SK-N-SH (cell line): ENCODE measurements at regions not wholly inside any gene's neighbourhood (a gene's known extent, or its start where the extent isn't known, plus 50 kb on each side); places are given as distances from the start of the nearest gene placed in this dataset.
A peak's percentile ranks its signal among the peaks of the same experiment; 100 is the strongest.

Experiments used
- CTCF ChIA-PET: fragments of 300-600, 350-600 bp; formaldehyde crosslinking; extraction: SDS; loops from one replicate; lab custom pipeline; 2021; lab: Yijun Ruan, JAX
- POLR2A ChIA-PET: fragments of 350-600 bp; sonication (Branson Sonifier 250); formaldehyde crosslinking; extraction: SDS; loops from one replicate; lab custom pipeline; 2020; ENCODE audit warnings: antibody characterized with exemption, inconsistent platforms; lab: Yijun Ruan, JAX
- DNase-seq: peaks from one replicate; pipeline ENCODE4 v3.0.0; 2012
- H2AFZ ChIP-seq: fragments of 200-600 bp; sonication (generic); 2 replicates; pipeline ENCODE4 v1.8.1; 2016; ENCODE audit warnings: antibody characterized with exemption, mild to moderate bottlenecking, low read depth
- H3F3A ChIP-seq: fragments of 200-600 bp; sonication (generic); replicated peaks from 2 replicates; pipeline ENCODE3; 2016; ENCODE audit warnings: antibody characterized with exemption, mild to moderate bottlenecking; ENCODE audit not compliant: insufficient read depth
- H3K27ac ChIP-seq, 2 experiments: fragments of 200-500 bp in 1 of 2; fragments of 200-600 bp in 1 of 2; sonication (Bioruptor generic) in 1 of 2; sonication (generic), shearing (Covaris generic) in 1 of 2; 2 replicates each; pipeline versions ENCODE4 v1.5.1 to v1.6.1; 2014 to 2016; ENCODE audit warnings: low read depth in 2 of 2, inconsistent platforms in 1 of 2, low read length in 1 of 2, mild to moderate bottlenecking in 1 of 2, mixed read lengths in 1 of 2
- H3K27me3 ChIP-seq: fragments of 200-600 bp; sonication (generic), shearing (Covaris generic); 2 replicates; pipeline ENCODE4 v1.6.1; 2016; ENCODE audit warnings: mixed run types; ENCODE audit not compliant: insufficient read depth
- H3K36me3 ChIP-seq, 2 experiments: fragments of 200-500 bp in 1 of 2; fragments of 200-600 bp in 1 of 2; sonication (Bioruptor generic) in 1 of 2; sonication (generic) in 1 of 2; replicated peaks in 1 of 2; 2 replicates each; pipeline versions ENCODE3 to v1.5.1; 2014 to 2016; ENCODE audit warnings: low read length in 1 of 2, mild to moderate bottlenecking in 1 of 2; ENCODE audit not compliant: insufficient read depth in 2 of 2, control insufficient read depth in 1 of 2
- H3K4me1 ChIP-seq, 2 experiments: fragments of 200-500 bp in 1 of 2; fragments of 200-600 bp in 1 of 2; sonication (Bioruptor generic) in 1 of 2; sonication (generic), shearing (Covaris generic) in 1 of 2; 2 replicates each; pipeline versions ENCODE4 v1.5.1 to v1.6.1; 2014 to 2016; ENCODE audit warnings: low read depth in 1 of 2, low read length in 1 of 2, mixed run types in 1 of 2; ENCODE audit not compliant: insufficient read depth in 2 of 2, control insufficient read depth in 1 of 2
- H3K4me2 ChIP-seq: fragments of 200-600 bp; sonication (generic), shearing (Covaris generic); 2 replicates; pipeline ENCODE4 v1.6.1; 2017; ENCODE audit warnings: mixed run types
- H3K4me3 ChIP-seq, 2 experiments: fragments of 200-500 bp in 1 of 2; fragments of 200-600 bp in 1 of 2; sonication (Bioruptor generic) in 1 of 2; sonication (generic), shearing (Covaris generic) in 1 of 2; 2 replicates each; pipeline versions ENCODE4 v1.5.1 to v1.8.1; 2014 to 2016; ENCODE audit warnings: low read depth in 2 of 2, inconsistent platforms in 1 of 2, low read length in 1 of 2, mild to moderate bottlenecking in 1 of 2, mixed read lengths in 1 of 2, moderate library complexity in 1 of 2
- H3K79me2 ChIP-seq: fragments of 200-600 bp; sonication (generic); 2 replicates; pipeline ENCODE4 v1.8.1; 2017; ENCODE audit warnings: mild to moderate bottlenecking; ENCODE audit not compliant: insufficient read depth
- H3K9ac ChIP-seq: fragments of 200-600 bp; sonication (generic); 2 replicates; pipeline ENCODE4 v1.6.1; 2017; ENCODE audit warnings: mixed run types
- H3K9me2 ChIP-seq: fragments of 200-600 bp; sonication (generic); 2 replicates; pipeline ENCODE4 v1.6.1; 2017; ENCODE audit warnings: mixed run types
- H3K9me3 ChIP-seq: fragments of 200-600 bp; sonication (generic); 2 replicates; pipeline ENCODE4 v1.6.1; 2017; ENCODE audit warnings: mixed run types, mild to moderate bottlenecking, moderate library complexity
- H4K20me1 ChIP-seq: fragments of 200-600 bp; sonication (generic); 2 replicates; pipeline ENCODE4 v1.6.1; 2017; ENCODE audit warnings: mild to moderate bottlenecking, mixed run types; ENCODE audit not compliant: insufficient read depth
- CHD2 ChIP-seq: fragments of 150-350 bp; IDR thresholded peaks from 2 replicates; pipeline ENCODE4 v1.6.1; 2018; ENCODE audit warnings: low read length; ENCODE audit not compliant: partially characterized antibody
- EP300 ChIP-seq, 2 experiments: IDR thresholded peaks; 2 replicates each; pipeline versions ENCODE4 v1.4.0 to v1.6.1; 2012; ENCODE audit warnings: borderline replicate concordance in 1 of 2, low read depth in 1 of 2, low read length in 1 of 2
- EZH2phosphoT487 ChIP-seq: fragments of 200-600 bp; sonication (generic); IDR thresholded peaks from 2 replicates; pipeline ENCODE4 v1.6.1; 2017; ENCODE audit warnings: low read depth, mixed run types, mild to moderate bottlenecking, antibody characterized with exemption, moderate library complexity, borderline replicate concordance
- FOXJ3 ChIP-seq: sonication (generic); formaldehyde crosslinking; IDR thresholded peaks from 2 replicates; pipeline ENCODE4 v1.5.1; 2020; ENCODE audit warnings: mild to moderate bottlenecking, missing genetic modification reagents
- NFIC ChIP-seq: IDR thresholded peaks from 2 replicates; pipeline ENCODE4 v1.4.0; 2012; ENCODE audit warnings: borderline replicate concordance
- RAD21 ChIP-seq: IDR thresholded peaks from 2 replicates; pipeline ENCODE4 v1.6.1; 2012; ENCODE audit warnings: mild to moderate bottlenecking, low read length
- RCOR1 ChIP-seq: fragments of 150-350 bp; IDR thresholded peaks from 2 replicates; pipeline ENCODE4 v1.6.1; 2017; ENCODE audit warnings: antibody characterized with exemption, low read length
- RXRA ChIP-seq: IDR thresholded peaks from 2 replicates; pipeline ENCODE4 v1.4.0; 2012; ENCODE audit warnings: low read depth, mild to moderate bottlenecking, borderline replicate concordance
- SIN3A ChIP-seq: IDR thresholded peaks from 2 replicates; pipeline ENCODE4 v1.6.1; 2012; ENCODE audit warnings: low read depth, mild to moderate bottlenecking, low read length, moderate library complexity, borderline replicate concordance
- SMC3 ChIP-seq: IDR thresholded peaks from 2 replicates; pipeline ENCODE4 v1.6.1; 2012; ENCODE audit warnings: low read depth, low read length, improper control_type of control experiment
- TAF1 ChIP-seq: IDR thresholded peaks from 2 replicates; pipeline ENCODE4 v1.6.1; 2012; ENCODE audit warnings: low read depth, mild to moderate bottlenecking, low read length, moderate library complexity, borderline replicate concordance
- YY1 ChIP-seq: IDR thresholded peaks from 2 replicates; pipeline ENCODE4 v1.4.0; 2012; ENCODE audit warnings: low read depth, mild to moderate bottlenecking
- WGBS: methylation state at CpG from one replicate; pipeline ENCODE4 v1.1.6; 2017; ENCODE audit warnings: low lambda C conversion rate; 5-methylcytosine and 5-hydroxymethylcytosine counted together
- TF ChIP-seq, protein P1 (sequence below): fragments of 200-600 bp; sonication (generic); IDR thresholded peaks from 2 replicates; pipeline ENCODE4 v1.6.1; 2017; ENCODE audit warnings: antibody characterized with exemption, mild to moderate bottlenecking, moderate library complexity
- TF ChIP-seq, protein P2 (sequence below): IDR thresholded peaks from 2 replicates; pipeline ENCODE4; 2012
- TF ChIP-seq, protein P3 (sequence below): IDR thresholded peaks from 2 replicates; pipeline ENCODE4 v1.4.0; 2012; ENCODE audit warnings: low read depth

DNA sequence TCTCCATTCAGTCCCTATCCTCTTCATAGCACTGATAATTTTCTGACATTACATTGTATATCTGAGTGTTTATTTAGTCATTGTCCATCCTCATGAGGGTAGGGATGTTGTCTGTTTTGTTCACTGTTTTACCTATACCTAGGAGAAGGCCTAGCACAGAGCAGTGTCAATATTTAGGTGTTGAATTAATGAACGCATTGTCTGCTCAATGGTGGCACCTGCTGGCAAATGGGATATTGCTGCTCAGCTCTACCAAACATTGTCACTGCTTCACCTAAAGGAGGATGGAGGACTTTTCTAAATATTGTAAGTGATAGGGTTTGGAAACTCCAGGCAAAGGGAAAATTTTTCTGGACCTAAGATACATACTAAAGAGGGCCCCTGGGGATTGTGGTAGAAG lies 243.9 kb downstream of the RRAGC start:
- Histone ChIP-seq H3K4me2 (no peak overlapping the region), H3K9me2 (no peaks in the 10 kb centered on the region), H3K4me1 (no peaks in the 10 kb centered on the region; a peak in 1 of 4 replicates), H3F3A (no peaks in the 10 kb centered on the region), H3K27me3 (no peaks in the 10 kb centered on the region), H3K79me2 (no peaks in the 10 kb centered on the region), H3K9me3 (no peaks in the 10 kb centered on the region), H3K27ac (no peak overlapping the region), H3K36me3 (no peaks in the 10 kb centered on the region), H3K4me3 (no peak overlapping the region), H2AFZ (no peak overlapping the region), H4K20me1 (no peaks in the 10 kb centered on the region), H3K9ac (no peak overlapping the region)
- ChIA-PET POLR2A (no interaction called here), CTCF (interaction anchor here (1.5 kb wide), 1 partner anchor 11 kb away, joined by 3 read pairs; no protein-coding TSS in a partner anchor)
- TF ChIP-seq, protein P1, sequence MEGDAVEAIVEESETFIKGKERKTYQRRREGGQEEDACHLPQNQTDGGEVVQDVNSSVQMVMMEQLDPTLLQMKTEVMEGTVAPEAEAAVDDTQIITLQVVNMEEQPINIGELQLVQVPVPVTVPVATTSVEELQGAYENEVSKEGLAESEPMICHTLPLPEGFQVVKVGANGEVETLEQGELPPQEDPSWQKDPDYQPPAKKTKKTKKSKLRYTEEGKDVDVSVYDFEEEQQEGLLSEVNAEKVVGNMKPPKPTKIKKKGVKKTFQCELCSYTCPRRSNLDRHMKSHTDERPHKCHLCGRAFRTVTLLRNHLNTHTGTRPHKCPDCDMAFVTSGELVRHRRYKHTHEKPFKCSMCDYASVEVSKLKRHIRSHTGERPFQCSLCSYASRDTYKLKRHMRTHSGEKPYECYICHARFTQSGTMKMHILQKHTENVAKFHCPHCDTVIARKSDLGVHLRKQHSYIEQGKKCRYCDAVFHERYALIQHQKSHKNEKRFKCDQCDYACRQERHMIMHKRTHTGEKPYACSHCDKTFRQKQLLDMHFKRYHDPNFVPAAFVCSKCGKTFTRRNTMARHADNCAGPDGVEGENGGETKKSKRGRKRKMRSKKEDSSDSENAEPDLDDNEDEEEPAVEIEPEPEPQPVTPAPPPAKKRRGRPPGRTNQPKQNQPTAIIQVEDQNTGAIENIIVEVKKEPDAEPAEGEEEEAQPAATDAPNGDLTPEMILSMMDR = peak; percentile 23
- TF ChIP-seq SIN3A = no peak
- no peak for DNase-seq
- WGBS = 33% methylated on average over 1 of the region's 1 CpG

DNA sequence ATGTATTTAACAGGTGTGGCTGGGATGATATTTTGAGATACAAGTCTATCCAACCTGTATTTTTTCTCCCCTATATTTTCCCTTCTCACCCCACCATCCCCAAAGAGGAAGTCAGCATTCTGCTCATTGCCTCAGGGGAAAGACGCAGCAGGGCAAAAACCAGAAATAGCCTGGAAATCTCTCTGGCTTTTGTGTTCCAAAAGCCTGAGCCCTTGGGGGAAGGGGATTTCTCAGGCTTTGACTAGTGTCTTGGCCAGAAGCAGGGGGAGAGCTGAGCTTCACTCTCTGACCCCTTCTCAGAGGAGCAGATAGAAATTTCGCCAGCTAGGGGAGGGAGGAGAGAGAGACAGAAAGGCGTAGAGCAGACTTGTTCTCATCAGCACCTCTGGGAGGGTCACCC lies 244.7 kb downstream of the RRAGC start:
- H3K4me3 ChIP-seq = no peak overlapping the region

DNA sequence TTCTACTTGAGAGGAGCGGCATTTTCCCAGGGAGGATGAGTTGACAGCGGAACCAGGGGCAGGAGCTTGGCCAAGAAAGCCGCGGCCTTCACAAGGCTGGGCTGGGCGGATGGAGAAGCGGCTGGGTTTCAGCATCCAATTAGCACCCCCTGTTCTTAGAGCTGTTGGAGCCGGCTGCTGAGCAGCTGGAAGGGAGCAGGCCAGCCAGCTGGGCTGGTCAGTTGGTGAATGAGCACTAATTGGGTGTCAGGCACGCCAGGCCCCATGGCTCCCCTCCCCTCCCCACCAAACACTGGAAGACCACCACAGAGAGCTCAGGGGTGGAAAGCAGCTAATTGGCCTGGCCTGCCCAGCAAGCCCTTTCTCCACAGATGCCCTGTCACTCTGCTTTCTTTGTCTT lies 245.6 kb downstream of the RRAGC start:
- WGBS = 42% methylated on average over 8 of the region's 8 CpGs
- Histone ChIP-seq H3K36me3 (no peaks in the 10 kb centered on the region), H3K27me3 (no peaks in the 10 kb centered on the region)
- TF ChIP-seq TAF1 (no peak), FOXJ3 (CRISPR knock-in tag) (no peak), RCOR1 (no peak), SMC3 (no peak), RXRA (no peak), EZH2phosphoT487 (no peak), YY1 (no peak), NFIC (no peak), SIN3A (no peak), EP300 (IDR thresholded peaks at IDR 0.05; ENCODE audit: borderline replicate concordance in 1 of 2, low read depth in 1 of 2, low read length in 1 of 2) (no peak), RAD21 (no peak)
- TF ChIP-seq, protein P1 = no peak
- TF ChIP-seq, protein P2, sequence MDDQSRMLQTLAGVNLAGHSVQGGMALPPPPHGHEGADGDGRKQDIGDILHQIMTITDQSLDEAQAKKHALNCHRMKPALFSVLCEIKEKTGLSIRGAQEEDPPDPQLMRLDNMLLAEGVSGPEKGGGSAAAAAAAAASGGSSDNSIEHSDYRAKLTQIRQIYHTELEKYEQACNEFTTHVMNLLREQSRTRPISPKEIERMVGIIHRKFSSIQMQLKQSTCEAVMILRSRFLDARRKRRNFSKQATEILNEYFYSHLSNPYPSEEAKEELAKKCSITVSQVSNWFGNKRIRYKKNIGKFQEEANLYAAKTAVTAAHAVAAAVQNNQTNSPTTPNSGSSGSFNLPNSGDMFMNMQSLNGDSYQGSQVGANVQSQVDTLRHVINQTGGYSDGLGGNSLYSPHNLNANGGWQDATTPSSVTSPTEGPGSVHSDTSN = no peak
- TF ChIP-seq, protein P3, sequence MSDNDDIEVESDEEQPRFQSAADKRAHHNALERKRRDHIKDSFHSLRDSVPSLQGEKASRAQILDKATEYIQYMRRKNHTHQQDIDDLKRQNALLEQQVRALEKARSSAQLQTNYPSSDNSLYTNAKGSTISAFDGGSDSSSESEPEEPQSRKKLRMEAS = no peak
- TF ChIP-seq, all 33 proteins: peak for 0
- no peak overlapping the region for H3K4me3 ChIP-seq
- POLR2A ChIA-PET = no interaction called here
- H2AFZ ChIP-seq = no peak overlapping the region
- no peaks in the 10 kb centered on the region for H3K79me2 ChIP-seq
- no peaks in the 10 kb centered on the region for H3F3A ChIP-seq
- no peaks in the 10 kb centered on the region; a peak in 1 of 4 replicates for H3K4me1 ChIP-seq
- CTCF ChIA-PET = interaction anchor here (1.5 kb wide), 1 partner anchor 12 kb away, joined by 3 read pairs; no protein-coding TSS in a partner anchor
- H3K27ac ChIP-seq = no peak overlapping the region
- H3K4me2 ChIP-seq = no peak overlapping the region
- no peaks in the 10 kb centered on the region for H4K20me1 ChIP-seq
- DNase-seq = no peak
- H3K9me3 ChIP-seq = no peaks in the 10 kb centered on the region
- H3K9me2 ChIP-seq = no peaks in the 10 kb centered on the region
- no peak overlapping the region for H3K9ac ChIP-seq

More for the DNA sequence above, 244.7 kb downstream of the RRAGC start:
- H3K9ac ChIP-seq = no peak overlapping the region
- ChIA-PET POLR2A (no interaction called here), CTCF (interaction anchor here (1.5 kb wide), 1 partner anchor 11 kb away, joined by 3 read pairs; no protein-coding TSS in a partner anchor)
- H3K27ac ChIP-seq = no peak overlapping the region
- no peak overlapping the region for H3K4me2 ChIP-seq
- H4K20me1 ChIP-seq = no peaks in the 10 kb centered on the region
- no peaks in the 10 kb centered on the region for H3K79me2 ChIP-seq
- no peak for DNase-seq
- H3K36me3 ChIP-seq = no peaks in the 10 kb centered on the region
- no peaks in the 10 kb centered on the region for H3K9me3 ChIP-seq
- no peaks in the 10 kb centered on the region for H3F3A ChIP-seq
- WGBS = 26% methylated on average over 3 of the region's 3 CpGs
- H3K9me2 ChIP-seq = no peaks in the 10 kb centered on the region
- H2AFZ ChIP-seq = no peak overlapping the region
- no peaks in the 10 kb centered on the region; a peak in 1 of 4 replicates for H3K4me1 ChIP-seq
- no peak for TF ChIP-seq CHD2
- H3K27me3 ChIP-seq = no peaks in the 10 kb centered on the region
